Neuronal stem cell (in vitro differentiated cells): ENCODE measurements at regions not wholly inside any gene's neighbourhood (a gene's known extent, or its start where the extent isn't known, plus 50 kb on each side); places are given as distances from the start of the nearest gene placed in this dataset.

Source experiments
- DNase-seq: peaks from one replicate; pipeline ENCODE4 v3.0.0-alpha.2; 2013; ENCODE audit warnings: low spot score
- H2AFZ ChIP-seq: one replicate; pipeline ENCODE4 v1.6.1; 2013; ENCODE audit warnings: mild to moderate bottlenecking, low read length, inconsistent platforms
- H2AK5ac ChIP-seq: 2 replicates; pipeline ENCODE4 v1.6.1; 2013; ENCODE audit warnings: low read depth, mild to moderate bottlenecking, inconsistent platforms, low read length, moderate library complexity, mixed read lengths
- H2BK120ac ChIP-seq: 2 replicates; pipeline ENCODE4 v1.6.1; 2013; ENCODE audit warnings: low read depth, mild to moderate bottlenecking, inconsistent platforms, low read length, moderate library complexity, mixed read lengths
- H2BK12ac ChIP-seq: one replicate; pipeline ENCODE4 v1.6.1; 2013; ENCODE audit warnings: low read length, inconsistent platforms
- H2BK15ac ChIP-seq: 2 replicates; pipeline ENCODE4 v1.6.1; 2013; ENCODE audit warnings: mild to moderate bottlenecking, low read length, inconsistent platforms, mixed read lengths
- H2BK5ac ChIP-seq: one replicate; pipeline ENCODE4 v1.6.1; 2013; ENCODE audit warnings: inconsistent platforms, mild to moderate bottlenecking, low read length, moderate library complexity
- H3K14ac ChIP-seq: one replicate; pipeline ENCODE4 v1.6.1; 2013; ENCODE audit warnings: low read length, inconsistent platforms
- H3K18ac ChIP-seq: 2 replicates; pipeline ENCODE4 v1.6.1; 2013; ENCODE audit warnings: low read length, inconsistent platforms
- H3K23ac ChIP-seq: 2 replicates; pipeline ENCODE4 v1.6.1; 2013; ENCODE audit warnings: low read depth, mild to moderate bottlenecking, mixed read lengths, low read length, inconsistent platforms; ENCODE audit not compliant: poor library complexity
- H3K27ac ChIP-seq: replicated peaks from 3 replicates; pipeline ENCODE4 v1.5.1; 2013; ENCODE audit warnings: low read length, inconsistent platforms
- H3K27me3 ChIP-seq, 3 experiments: 2 replicates each; pipeline ENCODE4 v1.6.1; 2013; ENCODE audit warnings: low read length in 3 of 3, mild to moderate bottlenecking in 2 of 3, inconsistent platforms in 1 of 3, low read depth in 1 of 3, mixed read lengths in 1 of 3, moderate library complexity in 1 of 3; ENCODE audit not compliant: control insufficient read depth in 3 of 3, insufficient read depth in 3 of 3
- H3K36me3 ChIP-seq, 2 donors: replicated peaks in 1 of 2; 2 replicates each; pipeline ENCODE4 v1.6.1; 2013; ENCODE audit warnings: low read length in 2 of 2; ENCODE audit not compliant: control insufficient read depth in 2 of 2, insufficient read depth in 2 of 2
- H3K4ac ChIP-seq: 2 replicates; pipeline ENCODE4 v1.6.1; 2013; ENCODE audit warnings: inconsistent platforms, mild to moderate bottlenecking, low read length, moderate library complexity
- H3K4me1 ChIP-seq, 2 donors: 1 replicate in 1 of 2; 2 replicates in 1 of 2; pipeline ENCODE4 v1.6.1; 2013; ENCODE audit warnings: low read length in 2 of 2, low read depth in 1 of 2; ENCODE audit not compliant: control insufficient read depth in 2 of 2, insufficient read depth in 1 of 2
- H3K4me2 ChIP-seq: one replicate; pipeline ENCODE4 v1.6.1; 2013; ENCODE audit warnings: mild to moderate bottlenecking, low read length, inconsistent platforms; ENCODE audit not compliant: insufficient read depth, poor library complexity, severe bottlenecking
- H3K4me3 ChIP-seq, 2 donors: 2 replicates each; pipeline ENCODE4 v1.5.1; 2013; ENCODE audit warnings: low read length in 2 of 2, mild to moderate bottlenecking in 2 of 2, inconsistent platforms in 1 of 2, moderate library complexity in 1 of 2
- H3K79me1 ChIP-seq: one replicate; pipeline ENCODE4 v1.6.1; 2013; ENCODE audit warnings: low read depth, mild to moderate bottlenecking, inconsistent platforms, low read length, moderate library complexity
- H3K9ac ChIP-seq: one replicate; pipeline ENCODE4 v1.6.1; 2013; ENCODE audit warnings: mild to moderate bottlenecking, low read depth, low read length, inconsistent platforms; ENCODE audit not compliant: poor library complexity
- H3K9me3 ChIP-seq, 2 donors: replicated peaks in 1 of 2; 2 replicates each; pipeline versions ENCODE3 to v1.6.1; 2013; ENCODE audit warnings: low read length in 2 of 2, mild to moderate bottlenecking in 2 of 2, inconsistent platforms in 1 of 2, low read depth in 1 of 2, mixed read lengths in 1 of 2, moderate library complexity in 1 of 2; ENCODE audit not compliant: control insufficient read depth in 2 of 2, insufficient read depth in 1 of 2
- H4K8ac ChIP-seq: one replicate; pipeline ENCODE4 v1.6.1; 2013; ENCODE audit warnings: low read depth, mild to moderate bottlenecking, inconsistent platforms, low read length, moderate library complexity
- H4K91ac ChIP-seq: one replicate; pipeline ENCODE4 v1.6.1; 2013; ENCODE audit warnings: low read length, low read depth, mild to moderate bottlenecking, inconsistent platforms; ENCODE audit not compliant: poor library complexity
- WGBS, 2 donors: extraction: QIAGEN DNeasy Blood & Tissue Kit; methylation state at CpG; one replicate each; pipeline ENCODE4 v1.1.7; 2013; ENCODE audit warnings: missing lambda C conversion rate in 2 of 2, mixed read lengths in 1 of 2; ENCODE audit not compliant: insufficient read length in 2 of 2, insufficient replicate concordance in 1 of 2; ENCODE audit errors: extremely low coverage in 2 of 2; 5-methylcytosine and 5-hydroxymethylcytosine counted together

- Histone ChIP-seq H3K9me3 (no peaks in the 10 kb centered on the region), H3K18ac (no peak overlapping the region), H2AK5ac (no peak overlapping the region), H2AFZ (no peak overlapping the region), H4K91ac (no peak overlapping the region), H3K9ac (no peak overlapping the region), H3K27ac (no peak overlapping the region), H3K27me3 (no peaks in the 10 kb centered on the region), H3K23ac (no peak overlapping the region), H3K14ac (no peak overlapping the region), H3K4ac (no peak overlapping the region), H2BK120ac (no peak overlapping the region), H3K79me1 (no peaks in the 10 kb centered on the region), H2BK15ac (no peak overlapping the region), H3K4me2 (no peak overlapping the region), H2BK5ac (no peak overlapping the region), H3K36me3 (no peaks in the 10 kb centered on the region), H3K4me3 (no peak overlapping the region), H2BK12ac (no peak overlapping the region), H3K4me1 (no peaks in the 10 kb centered on the region), H4K8ac (no peak overlapping the region)
- no peak for DNase-seq
- no CpG with 5 or more reads among the region's 2 CpGs for WGBS, 2 donors
Measured at GRCh38 chr2:195202163-195202845, 454.7 kb upstream of the SLC39A10 start.

- no peak overlapping the region for H2BK120ac ChIP-seq
- H3K27ac ChIP-seq: no peak overlapping the region
- no peaks in the 10 kb centered on the region for H3K9me3 ChIP-seq
Measured at GRCh38 chr2:195199864-195200263, 457.2 kb upstream of the SLC39A10 start.

GRCh38 chr2:195181059-195181705 is 475.8 kb upstream of the SLC39A10 start:
- H3K4ac ChIP-seq: no peak overlapping the region
- no peak overlapping the region for H3K18ac ChIP-seq
- H4K8ac ChIP-seq: no peak overlapping the region
- H3K9ac ChIP-seq: no peak overlapping the region
- no peaks in the 10 kb centered on the region for H3K4me1 ChIP-seq
- no peak overlapping the region for H3K23ac ChIP-seq
- H3K4me3 ChIP-seq: no peak overlapping the region
- H2AK5ac ChIP-seq: no peak overlapping the region
- H4K91ac ChIP-seq: no peak overlapping the region
- no peak for DNase-seq
- H2BK15ac ChIP-seq: no peak overlapping the region
- no peaks in the 10 kb centered on the region for H3K36me3 ChIP-seq
- WGBS, 2 donors: no CpG with 5 or more reads among the region's 1 CpG
- no peak overlapping the region for H3K14ac ChIP-seq
- no peaks in the 10 kb centered on the region for H3K9me3 ChIP-seq
- H2AFZ ChIP-seq: no peak overlapping the region
- H2BK120ac ChIP-seq: no peak overlapping the region
- no peak overlapping the region for H3K27ac ChIP-seq
- no peak overlapping the region for H2BK12ac ChIP-seq
- no peaks in the 10 kb centered on the region for H3K79me1 ChIP-seq
- H3K4me2 ChIP-seq: no peak overlapping the region
- no peaks in the 10 kb centered on the region for H3K27me3 ChIP-seq
- no peak overlapping the region for H2BK5ac ChIP-seq

More at GRCh38 chr2:195199864-195200263, 457.2 kb upstream of the SLC39A10 start:
- no peak for DNase-seq
- Histone ChIP-seq H4K8ac (no peak overlapping the region), H3K14ac (no peak overlapping the region), H3K27me3 (no peaks in the 10 kb centered on the region), H2BK15ac (no peak overlapping the region), H2AK5ac (no peak overlapping the region), H2AFZ (no peak overlapping the region), H3K4me2 (no peak overlapping the region), H3K18ac (no peak overlapping the region), H3K36me3 (no peaks in the 10 kb centered on the region), H2BK12ac (no peak overlapping the region), H3K79me1 (no peaks in the 10 kb centered on the region), H3K23ac (no peak overlapping the region), H2BK5ac (no peak overlapping the region), H3K4me3 (no peak overlapping the region), H4K91ac (no peak overlapping the region), H3K4ac (no peak overlapping the region), H3K4me1 (no peaks in the 10 kb centered on the region), H3K9ac (no peak overlapping the region)

GRCh38 chr2:195168369-195168768 is 488.7 kb upstream of the SLC39A10 start:
- no peak overlapping the region for H3K4me3 ChIP-seq
- no peak overlapping the region for H4K91ac ChIP-seq
- H2BK12ac ChIP-seq: no peak overlapping the region
- H3K27ac ChIP-seq: no peak overlapping the region
- H2AK5ac ChIP-seq: no peak overlapping the region
- no peak overlapping the region for H3K4me2 ChIP-seq
- no peak overlapping the region for H2AFZ ChIP-seq
- H3K9me3 ChIP-seq: no peaks in the 10 kb centered on the region
- no peak overlapping the region for H3K14ac ChIP-seq
- no peak overlapping the region for H4K8ac ChIP-seq
- no peak overlapping the region for H3K23ac ChIP-seq
- H2BK5ac ChIP-seq: no peak overlapping the region
- no peak overlapping the region for H3K9ac ChIP-seq
- no peaks in the 10 kb centered on the region for H3K27me3 ChIP-seq
- no peak overlapping the region for H2BK15ac ChIP-seq
- H3K36me3 ChIP-seq: no peaks in the 10 kb centered on the region
- no peak overlapping the region for H3K18ac ChIP-seq
- H3K4ac ChIP-seq: no peak overlapping the region
- no peaks in the 10 kb centered on the region for H3K4me1 ChIP-seq
- no peak for DNase-seq
- no peaks in the 10 kb centered on the region for H3K79me1 ChIP-seq
- no peak overlapping the region for H2BK120ac ChIP-seq
